ENCODE measurements at regions not wholly inside any gene's neighbourhood (a gene's known extent, or its start where the extent isn't known, plus 50 kb on each side); places are given as distances from the start of the nearest gene placed in this dataset.
"Not testable (repeated sequence)": the region's sequence is repeated elsewhere in the genome, so short reads cannot be mapped to it uniquely, and the experiment has no call there.

DNA sequence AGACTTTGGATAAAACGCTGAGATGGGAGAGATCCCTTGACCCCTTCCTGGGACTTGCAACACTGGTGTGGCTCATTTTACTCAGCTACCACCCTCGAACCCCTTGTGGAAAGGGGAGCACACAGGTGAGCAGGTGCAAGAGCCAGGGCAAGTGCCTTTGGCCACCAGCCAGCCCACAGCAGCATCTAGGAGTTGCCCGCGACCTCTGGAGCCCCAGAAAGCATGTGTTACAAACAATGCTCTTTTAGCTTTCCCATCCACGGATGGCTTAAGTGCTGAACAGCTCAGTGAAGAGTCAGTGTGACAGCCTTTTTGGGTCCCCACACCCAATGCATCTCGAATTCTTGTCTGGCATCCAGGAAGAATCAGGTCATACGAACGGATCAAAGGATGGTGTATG, 197.8 kb downstream of the MEMO1 start:
- no peak for DNase-seq

DNA sequence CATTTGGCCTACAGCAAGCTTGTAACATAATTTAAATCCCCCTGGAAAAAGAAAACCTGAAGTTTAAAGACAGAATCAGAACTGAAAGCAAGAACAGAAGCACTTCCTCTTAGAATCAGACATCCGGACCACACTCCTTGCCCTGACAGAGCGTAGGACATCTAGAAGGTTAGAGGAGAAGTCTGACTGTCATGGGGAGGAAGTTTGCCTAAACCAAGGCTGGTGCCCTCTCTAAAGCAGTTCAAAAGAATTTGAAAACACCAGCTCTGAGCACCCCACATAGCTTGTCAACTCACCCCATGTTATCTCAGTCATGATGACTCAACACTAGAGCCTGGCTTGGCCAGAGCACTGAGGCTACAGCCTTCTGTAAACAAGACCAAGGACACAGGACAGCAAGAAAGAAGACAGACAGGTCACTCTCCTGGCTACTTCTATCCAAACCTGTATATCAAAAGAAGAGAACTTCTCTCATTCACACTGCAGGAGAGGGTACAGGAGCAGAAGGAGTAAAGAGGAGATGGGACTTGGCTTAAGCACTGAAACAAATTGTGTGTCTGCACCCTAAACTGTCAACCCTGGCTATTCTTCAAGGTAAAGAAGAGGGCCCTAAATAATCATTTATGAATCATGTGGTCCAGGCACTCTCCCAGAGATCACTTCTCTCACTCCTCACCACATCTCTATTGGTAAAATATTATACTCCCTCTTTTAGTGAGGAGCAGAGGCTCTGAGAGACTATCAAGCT, 198.6 kb downstream of the MEMO1 start:
- no peak for DNase-seq

DNA sequence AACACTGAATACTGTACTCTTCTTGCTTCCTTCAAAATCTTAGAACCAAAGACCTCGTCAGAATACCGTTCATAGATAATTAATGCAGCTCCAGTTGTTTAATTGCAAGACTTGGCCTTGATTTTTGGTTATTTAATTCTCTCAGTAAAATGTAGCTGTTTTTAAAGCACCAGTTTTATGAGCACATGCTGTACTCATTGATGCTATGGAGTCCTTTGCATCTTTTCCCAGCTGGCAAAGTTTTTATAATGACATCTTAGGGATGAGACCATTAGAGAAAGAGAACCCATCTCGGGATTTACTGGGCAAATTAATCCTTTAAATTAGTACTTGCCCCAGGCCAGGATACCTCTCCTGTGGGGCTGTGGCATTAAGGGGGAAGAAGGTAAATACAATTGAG, 199.3 kb downstream of the MEMO1 start:
- no peak for DNase-seq

DNA sequence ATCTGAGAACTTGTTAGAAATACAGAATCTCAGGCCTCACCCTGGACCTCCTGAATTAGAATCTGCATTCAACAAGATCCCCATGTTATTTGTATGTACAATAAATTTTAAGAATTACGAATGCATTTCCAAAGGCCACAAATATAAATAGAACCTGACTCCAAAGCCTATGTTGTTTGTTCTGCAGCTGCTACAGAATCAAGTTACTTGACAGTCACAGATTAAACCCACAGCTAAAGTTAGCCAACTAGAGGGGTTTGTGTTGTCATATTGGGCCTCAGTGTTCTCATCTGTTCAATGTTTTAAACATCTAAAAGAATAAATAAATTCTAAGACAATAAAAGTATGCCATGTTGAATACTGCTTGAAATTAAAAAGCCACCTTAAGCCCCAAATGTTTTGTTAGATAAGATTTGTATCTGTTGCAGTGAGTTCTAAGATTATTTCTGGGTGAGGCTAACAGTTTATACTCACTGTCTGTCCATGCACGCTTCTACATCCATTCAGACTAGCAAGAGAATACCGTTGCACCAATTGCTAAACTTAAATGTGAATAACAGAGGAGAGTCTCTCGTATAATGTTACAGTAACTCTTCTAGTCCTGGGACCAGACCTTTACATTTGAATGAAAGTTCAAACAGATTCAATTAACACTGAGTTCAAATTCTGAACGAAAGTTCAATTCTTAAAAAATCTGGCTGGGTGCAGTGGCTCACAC, 200.4 kb downstream of the MEMO1 start:
- no peak for DNase-seq

DNA sequence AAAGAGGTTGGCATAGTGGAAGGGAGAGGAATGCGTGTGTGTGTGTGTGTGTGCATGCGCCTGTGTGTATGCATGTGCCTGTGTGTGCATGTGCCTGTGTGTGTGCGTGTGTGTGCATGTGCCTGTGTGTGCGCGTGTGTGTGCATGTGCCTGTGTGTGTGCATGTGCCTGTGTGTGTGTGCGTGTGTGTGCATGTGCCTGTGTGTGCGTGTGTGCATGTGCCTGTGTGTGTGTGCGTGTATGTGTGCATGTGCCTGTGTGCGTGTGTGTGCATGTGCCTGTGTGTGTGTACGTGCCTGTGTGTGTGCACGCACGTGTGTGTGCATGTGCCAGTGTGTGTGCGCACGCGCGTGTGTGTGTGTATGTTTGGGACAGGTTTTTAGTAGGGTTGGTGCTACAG, 205.1 kb downstream of the MEMO1 start:
- DNase-seq: no peak

- not testable (repeated sequence) for DNase-seq
Measured at GRCh38 chr2:31803481-31804153, 207.2 kb downstream of the MEMO1 start.

GRCh38 chr2:31802711-31803110, 208.1 kb downstream of the MEMO1 start:
- no peak for DNase-seq

- DNase-seq: not testable (repeated sequence)
Measured at GRCh38 chr2:31799282-31799681, 211.5 kb downstream of the MEMO1 start.

DNA sequence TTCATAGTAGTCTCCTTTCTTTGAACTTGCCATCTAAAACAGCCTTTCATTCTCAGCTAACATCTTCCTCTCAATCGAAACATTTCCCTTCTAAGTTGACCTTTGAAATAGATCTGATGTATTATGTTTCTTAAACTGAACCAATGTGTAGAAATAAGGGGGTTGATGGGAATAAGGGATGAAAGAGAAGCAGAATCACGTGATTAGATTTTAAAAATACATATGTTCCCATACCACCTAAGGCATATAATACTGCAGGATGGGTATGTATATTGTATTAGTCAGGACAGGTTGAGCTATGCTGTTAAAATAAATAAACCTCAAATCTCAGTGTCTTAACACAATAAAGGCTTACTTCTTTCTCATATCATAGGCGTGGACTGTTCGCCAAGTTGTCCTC, 207.5 kb upstream of the SRD5A2 start:
- DNase-seq: no peak

DNA sequence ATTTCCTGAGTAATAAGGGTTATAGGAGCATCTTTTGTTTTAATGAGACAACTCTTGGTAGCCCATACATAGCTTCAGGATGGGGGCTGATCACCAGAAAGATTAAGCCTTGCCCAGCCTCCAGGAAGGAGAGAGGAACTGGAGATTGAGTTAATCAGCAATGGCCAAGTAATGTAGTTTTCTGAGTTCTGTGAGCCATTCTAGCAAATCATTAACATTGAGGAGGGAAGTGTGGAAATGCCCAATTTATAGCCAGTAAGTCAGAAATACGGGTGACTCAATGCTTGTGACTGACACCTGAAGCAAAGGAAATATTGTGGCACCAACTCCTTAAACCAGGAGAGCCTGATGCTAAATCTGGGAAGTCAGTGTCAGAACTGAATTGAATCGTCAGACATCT, 205.1 kb upstream of the SRD5A2 start:
- no peak for DNase-seq

DNA sequence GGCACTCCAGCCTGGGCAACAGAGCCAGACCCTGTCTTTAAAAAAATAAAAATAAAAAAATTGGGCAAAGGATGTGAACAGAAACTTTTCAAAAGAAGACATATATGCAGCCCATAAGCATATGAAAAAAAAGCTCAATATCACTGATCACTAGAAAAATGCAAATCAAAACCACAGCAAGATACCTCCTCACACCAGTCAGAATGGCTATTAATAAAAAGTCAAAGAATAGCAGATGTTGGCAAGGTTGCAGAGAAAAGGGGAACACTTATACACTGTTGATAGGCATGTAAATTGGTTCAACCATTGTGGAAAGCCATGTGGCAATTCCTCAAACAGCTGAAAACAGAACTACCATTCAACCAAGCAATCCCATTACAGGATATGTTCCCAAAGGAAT, 204.1 kb upstream of the SRD5A2 start:
- no peak for DNase-seq

DNA sequence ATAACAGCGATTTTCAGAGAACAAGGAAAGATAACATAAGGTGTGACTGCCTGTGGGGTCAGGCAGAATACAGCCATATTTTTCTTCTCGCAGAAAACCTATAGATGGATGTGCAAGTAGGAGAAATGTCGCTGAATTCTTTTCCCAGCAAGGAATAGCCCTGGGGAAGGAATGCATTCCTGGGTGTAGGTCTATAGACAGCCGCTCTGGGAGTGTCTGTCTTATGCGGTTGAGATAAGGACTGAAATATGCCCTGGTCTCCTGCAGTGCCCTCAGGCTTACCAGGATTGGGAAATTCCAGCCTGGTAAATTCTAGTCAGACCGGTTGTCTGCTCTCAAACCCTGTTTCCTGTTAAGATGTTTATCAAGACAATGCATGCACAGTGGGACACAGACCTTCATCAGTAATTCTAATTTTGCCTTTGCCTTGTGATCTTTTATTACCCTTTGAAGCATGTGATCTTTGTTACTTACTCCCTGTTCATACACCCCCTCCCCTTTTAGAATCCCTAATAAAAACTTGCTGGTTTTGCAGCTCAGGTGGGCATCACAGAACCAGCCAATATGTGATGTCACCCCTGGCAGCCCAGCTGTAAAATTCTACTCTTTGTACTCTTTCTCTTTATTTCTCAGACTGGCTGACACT, 202.8 kb upstream of the SRD5A2 start:
- DNase-seq: not testable (repeated sequence)

DNA sequence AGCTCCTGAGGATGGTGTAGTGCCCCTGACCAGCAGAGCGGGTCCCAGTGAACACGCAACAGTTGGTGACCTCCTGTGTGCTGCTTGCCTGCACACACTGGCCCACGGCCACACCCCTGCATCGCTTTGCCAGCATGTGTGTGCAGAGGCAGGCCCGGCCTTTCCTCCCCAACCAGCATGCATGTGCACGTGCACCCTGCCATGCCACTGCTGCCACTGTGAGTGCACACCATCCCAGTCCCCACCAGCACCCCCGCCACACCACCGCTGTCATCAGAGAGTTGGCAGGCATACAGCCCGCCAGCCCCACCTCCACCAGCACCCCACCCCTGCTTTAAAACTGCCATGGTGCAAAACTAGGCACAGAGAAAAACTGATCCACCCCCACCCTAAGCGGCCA, 197.4 kb upstream of the SRD5A2 start:
- DNase-seq: no peak

DNA sequence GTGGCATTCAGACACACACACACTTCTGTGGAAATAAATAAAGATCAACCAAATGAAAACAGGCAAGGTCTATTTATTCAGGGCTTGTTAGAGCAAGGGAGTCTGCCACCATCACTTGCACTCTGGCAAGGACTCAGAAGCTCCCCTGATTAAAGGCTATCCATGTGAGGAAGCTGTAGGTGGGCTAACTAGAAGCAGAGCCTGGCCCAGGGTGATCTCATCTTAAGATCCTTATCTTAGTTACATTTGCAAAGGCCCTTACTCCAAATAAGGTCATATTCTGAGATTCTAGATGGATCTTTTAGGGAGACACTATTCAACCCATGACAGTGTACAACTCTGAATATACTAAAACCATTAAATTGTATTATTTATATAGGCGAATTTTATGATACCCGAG, 190.0 kb upstream of the SRD5A2 start:
- DNase-seq: no peak

GRCh38 chr2:31765078-31765945, 184.6 kb upstream of the SRD5A2 start:
- no peak for DNase-seq

GRCh38 chr2:31764169-31764568, 183.4 kb upstream of the SRD5A2 start:
- DNase-seq: no peak

GRCh38 chr2:31762085-31762484, 181.3 kb upstream of the SRD5A2 start:
- DNase-seq: no peak

DNA sequence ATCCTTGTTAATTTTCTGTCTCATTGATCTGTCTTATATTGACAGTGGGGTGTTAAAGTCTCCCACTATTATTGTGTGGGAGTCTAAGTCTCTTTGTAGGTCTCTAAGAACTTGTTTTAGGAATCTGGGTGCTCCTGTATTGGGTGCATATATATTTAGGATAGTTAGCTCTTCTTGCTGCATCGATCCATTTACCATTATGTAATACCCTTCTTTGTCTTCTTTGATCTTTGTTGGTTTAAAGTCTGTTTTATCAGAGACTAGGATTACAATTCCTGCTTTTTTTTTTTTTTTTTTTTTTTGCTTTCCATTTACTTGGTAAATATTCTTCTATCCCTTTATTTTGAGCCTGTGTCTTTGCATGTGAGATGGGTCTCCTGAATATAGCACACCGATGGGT, 176.6 kb upstream of the SRD5A2 start:
- not testable (repeated sequence) for DNase-seq

- DNase-seq: not testable (repeated sequence)
Measured at GRCh38 chr2:31748746-31749145, 168.0 kb upstream of the SRD5A2 start.

DNA sequence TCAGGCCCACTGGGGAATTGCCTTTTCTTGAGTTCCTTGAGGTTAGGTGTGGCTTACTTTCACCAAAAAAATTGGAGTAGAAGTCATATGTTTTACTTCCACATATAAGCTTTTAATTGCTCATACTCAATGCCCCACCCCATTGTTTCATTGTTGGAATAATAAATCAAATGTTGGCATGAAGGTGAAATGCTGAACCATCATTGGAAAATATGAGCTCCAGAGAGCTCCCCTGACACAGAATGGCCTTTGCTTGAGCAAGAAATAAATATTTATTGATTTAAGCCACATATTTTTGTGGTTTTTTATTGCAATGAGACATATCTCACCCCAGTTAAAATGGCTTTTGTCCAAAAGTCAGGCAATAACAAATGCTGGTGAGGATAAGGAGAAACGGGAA, 167.3 kb upstream of the SRD5A2 start:
- no peak for DNase-seq

- DNase-seq: no peak
Measured at GRCh38 chr2:31739161-31739560, 158.4 kb upstream of the SRD5A2 start.

GRCh38 chr2:31736695-31737454, 156.1 kb upstream of the SRD5A2 start:
- DNase-seq: no peak
